Fibroblast of villous mesenchyme (primary cell): ENCODE measurements at regions not wholly inside any gene's neighbourhood (a gene's known extent, or its start where the extent isn't known, plus 50 kb on each side); places are given as distances from the start of the nearest gene placed in this dataset.

Source experiments
- DNase-seq: peaks from one replicate; pipeline ENCODE4 v3.0.0-alpha.2; 2010; ENCODE audit warnings: low read depth
- H3K4me3 ChIP-seq: 2 replicates; pipeline ENCODE4 v1.5.1; 2011; ENCODE audit warnings: low read depth, mild to moderate bottlenecking, low read length
- CTCF ChIP-seq: IDR thresholded peaks from 2 replicates; pipeline ENCODE4 v1.5.1; 2012; ENCODE audit warnings: low read depth, mild to moderate bottlenecking, low read length; ENCODE audit not compliant: insufficient read depth

GRCh38 chr6:81832304-81832703 is 79.8 kb upstream of the TENT5A start:
- H3K4me3 ChIP-seq: no peak overlapping the region
- no peak for DNase-seq
- no peak for TF ChIP-seq CTCF

GRCh38 chr6:81831274-81831673 is 78.8 kb upstream of the TENT5A start:
- no peak for TF ChIP-seq CTCF
- no peak for DNase-seq
- no peak overlapping the region for H3K4me3 ChIP-seq

GRCh38 chr6:81826784-81827183 is 74.3 kb upstream of the TENT5A start:
- no peak for DNase-seq
- H3K4me3 ChIP-seq: no peak overlapping the region
- TF ChIP-seq CTCF: no peak

- no peak overlapping the region for H3K4me3 ChIP-seq
- DNase-seq: no peak
- no peak for TF ChIP-seq CTCF
Measured at GRCh38 chr6:81822568-81822967, 70.1 kb upstream of the TENT5A start.

- TF ChIP-seq CTCF: no peak
- no peak overlapping the region for H3K4me3 ChIP-seq
- no peak for DNase-seq
Measured at GRCh38 chr6:81821449-81821848, 69.0 kb upstream of the TENT5A start.

- no peak for TF ChIP-seq CTCF
- no peak for DNase-seq
- H3K4me3 ChIP-seq: no peak overlapping the region
Measured at GRCh38 chr6:81820980-81821379, 68.5 kb upstream of the TENT5A start.

- no peak overlapping the region for H3K4me3 ChIP-seq
- DNase-seq: no peak
- no peak for TF ChIP-seq CTCF
Measured at GRCh38 chr6:81820422-81820821, 67.9 kb upstream of the TENT5A start.
